HT1080 (cell line): ENCODE measurements at regions not wholly inside any gene's neighbourhood (a gene's known extent, or its start where the extent isn't known, plus 50 kb on each side); places are given as distances from the start of the nearest gene placed in this dataset.
A peak's percentile ranks its signal among the peaks of the same experiment; 100 is the strongest.
"Not testable (repeated sequence)": the region's sequence is repeated elsewhere in the genome, so short reads cannot be mapped to it uniquely, and the experiment has no call there.

ENCODE experiments used
- DNase-seq: peaks from one replicate; pipeline ENCODE4 v3.0.0-alpha.2; 2015; ENCODE audit warnings: low read depth

- not testable (repeated sequence) for DNase-seq
Observed at GRCh38 chr2:87262184-87262702, 240.6 kb upstream of the PLGLB1 start.

DNA sequence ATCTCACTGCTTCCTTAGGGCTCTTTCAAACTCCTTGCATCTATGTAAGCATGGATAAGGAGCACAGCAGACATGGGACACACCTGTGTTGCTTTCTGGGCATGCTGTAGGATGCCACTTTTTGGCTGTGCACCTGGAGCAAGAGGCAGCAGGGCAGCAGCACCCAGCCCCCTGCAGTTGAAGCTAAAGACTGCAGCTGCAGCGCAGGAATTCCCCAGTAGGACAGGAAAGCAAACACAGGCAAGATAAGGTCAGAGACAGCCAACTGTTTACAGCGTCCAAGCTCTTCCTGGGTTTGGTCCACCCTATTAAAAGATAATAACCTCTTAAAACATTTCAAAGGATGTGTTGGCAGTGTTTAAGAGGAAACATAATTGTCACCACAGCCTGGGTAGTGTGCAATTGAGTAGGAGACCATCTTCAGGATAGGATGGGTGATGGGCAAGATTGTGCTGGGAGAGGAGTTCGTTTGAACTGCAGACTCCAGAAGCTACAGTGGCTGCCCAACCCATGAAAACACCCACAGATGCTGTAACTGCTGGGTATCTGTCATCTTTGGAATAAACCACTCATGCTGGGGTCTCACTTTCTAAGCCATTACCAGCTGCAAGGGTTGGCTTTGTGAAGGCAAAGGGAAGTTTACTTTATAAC is 242.3 kb upstream of the PLGLB1 start:
- DNase-seq, result not testable (repeated sequence)

DNA sequence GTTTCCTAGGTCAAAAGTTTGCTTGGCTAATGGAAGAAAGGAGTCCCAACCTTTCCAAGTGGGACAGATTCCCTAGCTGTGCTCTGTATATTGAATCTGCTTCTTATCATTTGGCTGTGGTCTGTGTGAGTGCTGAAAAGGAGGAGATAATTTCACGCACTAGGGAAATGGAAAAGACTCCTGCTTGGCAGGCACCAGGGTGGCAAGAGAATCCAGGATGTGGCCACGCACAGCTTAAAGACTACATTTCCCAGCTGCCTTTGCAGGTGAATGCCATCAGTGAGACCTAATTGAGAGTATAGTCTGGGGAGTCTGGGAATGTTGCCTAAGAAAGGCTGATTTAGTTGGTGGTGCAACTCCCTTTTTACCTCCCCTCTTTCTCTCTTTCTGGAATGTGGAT is 253.5 kb upstream of the PLGLB1 start:
- not testable (repeated sequence) for DNase-seq

GRCh38 chr2:87275974-87276629 is 254.5 kb upstream of the PLGLB1 start:
- DNase-seq, result not testable (repeated sequence)

- not testable (repeated sequence) for DNase-seq
Observed at GRCh38 chr2:87276673-87277072, 255.0 kb upstream of the PLGLB1 start.

GRCh38 chr2:87277734-87278133 is 256.1 kb upstream of the PLGLB1 start:
- not testable (repeated sequence) for DNase-seq

GRCh38 chr2:87280596-87281355 is 259.1 kb upstream of the PLGLB1 start:
- DNase-seq, result not testable (repeated sequence)

GRCh38 chr2:87283735-87284470 is 262.3 kb upstream of the PLGLB1 start:
- not testable (repeated sequence) for DNase-seq

- DNase-seq, result not testable (repeated sequence)
Observed at GRCh38 chr2:87284471-87284772, 262.8 kb upstream of the PLGLB1 start.

DNA sequence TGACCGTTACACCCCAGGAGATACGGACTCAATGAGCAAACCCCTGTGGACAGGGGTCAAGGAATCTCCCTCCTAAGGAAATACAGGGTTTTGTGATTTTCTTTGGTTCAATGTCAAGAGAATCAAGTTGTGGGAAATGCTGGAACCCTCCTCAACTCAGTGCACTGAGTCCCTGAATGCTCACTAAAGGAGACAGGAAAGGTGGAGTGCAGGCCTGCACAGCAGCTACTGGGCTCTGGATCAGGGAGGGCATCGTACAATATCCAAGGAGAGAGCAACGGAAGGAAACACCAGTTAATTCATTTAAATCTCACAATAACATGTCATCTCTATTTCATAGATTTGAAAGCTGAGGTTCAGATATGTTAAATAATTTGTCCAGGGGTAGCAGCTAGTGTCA is 263.5 kb upstream of the PLGLB1 start:
- DNase-seq, result not testable (repeated sequence)

- DNase-seq, result peak; percentile 24
Observed at GRCh38 chr2:87290566-87291307, 269.1 kb upstream of the PLGLB1 start.

- DNase-seq, result not testable (repeated sequence)
Observed at GRCh38 chr2:87291400-87292200, 270.0 kb upstream of the PLGLB1 start.

DNA sequence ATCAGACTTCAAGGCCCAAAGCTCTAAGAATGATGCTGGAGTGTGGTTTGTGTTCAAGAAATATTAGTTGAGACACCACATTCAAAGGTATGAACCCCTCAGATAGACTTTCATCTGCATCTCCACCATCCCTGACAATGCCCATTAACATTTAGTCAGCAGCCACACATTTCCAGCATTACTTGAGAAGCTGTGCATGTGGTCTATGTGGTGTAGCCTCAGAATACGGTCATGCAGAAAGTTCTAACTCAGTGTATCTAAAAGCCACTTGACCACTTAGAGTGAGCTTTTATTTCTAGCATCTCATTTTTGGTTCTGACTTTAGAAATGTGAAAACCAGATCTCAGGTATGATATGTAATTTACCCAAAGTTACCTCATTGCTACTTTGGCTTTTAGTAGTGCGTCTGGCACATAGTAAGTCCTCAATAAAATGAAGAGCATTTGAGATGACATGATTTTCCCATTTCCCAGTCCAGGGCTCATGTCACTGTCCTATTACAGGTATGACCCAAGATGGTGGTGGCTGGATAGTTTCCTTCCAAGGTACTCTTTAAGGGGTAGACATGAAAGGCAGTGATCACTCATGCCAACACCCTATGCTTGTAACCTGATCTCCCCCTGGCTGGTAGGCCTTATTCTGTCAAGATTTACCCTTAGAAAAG is 272.4 kb upstream of the PLGLB1 start:
- DNase-seq, result not testable (repeated sequence)

- DNase-seq, result not testable (repeated sequence)
Observed at GRCh38 chr2:87295135-87295534, 273.5 kb upstream of the PLGLB1 start.

- DNase-seq, result not testable (repeated sequence)
Observed at GRCh38 chr2:87301349-87301748, 279.7 kb upstream of the PLGLB1 start.

DNA sequence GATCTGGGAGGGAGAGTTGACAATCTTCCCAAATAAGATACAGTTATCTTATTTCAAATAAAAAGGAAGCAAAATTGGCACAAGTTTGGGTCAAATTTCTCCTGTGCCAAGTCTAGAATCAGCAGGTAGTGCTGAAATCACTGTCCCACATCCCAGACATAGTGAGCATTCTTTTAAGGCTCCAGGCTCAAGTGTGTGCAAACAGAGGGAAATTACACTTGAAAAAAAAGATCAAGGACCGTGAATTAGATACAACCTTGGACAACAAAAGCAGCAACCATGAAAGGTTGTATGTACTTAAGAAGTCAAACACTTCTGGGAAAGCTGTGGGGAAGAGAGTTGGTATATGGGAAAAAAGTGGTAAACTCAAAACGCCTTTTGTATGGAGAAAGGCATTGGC is 280.2 kb upstream of the PLGLB1 start:
- not testable (repeated sequence) for DNase-seq

DNA sequence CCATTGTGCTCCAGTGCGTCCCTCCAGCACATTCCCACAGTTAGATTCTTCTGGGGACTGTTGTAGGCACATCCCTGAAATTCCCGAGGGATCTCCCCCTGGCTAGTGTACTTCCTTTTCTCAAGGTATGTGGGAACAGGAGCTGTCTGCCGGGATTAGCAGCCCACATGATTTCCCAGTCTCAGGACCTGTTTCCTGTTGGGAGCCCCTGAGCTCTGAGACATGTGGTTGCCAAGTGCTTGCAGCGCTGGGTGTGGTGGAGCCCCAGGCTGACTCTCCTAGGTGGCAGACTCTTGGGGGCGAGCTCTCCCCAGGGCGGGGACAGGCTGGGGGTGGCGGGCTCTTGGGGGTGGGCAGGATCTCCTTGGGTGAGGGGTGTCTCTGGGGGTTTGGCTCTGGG is 287.0 kb upstream of the PLGLB1 start:
- DNase-seq, result not testable (repeated sequence)

GRCh38 chr2:87309785-87310184 is 288.1 kb upstream of the PLGLB1 start:
- not testable (repeated sequence) for DNase-seq

GRCh38 chr2:87311896-87312441 is 290.3 kb upstream of the PLGLB1 start:
- DNase-seq, result not testable (repeated sequence)
